Bronchial epithelial cell (primary cell): ENCODE measurements at regions not wholly inside any gene's neighbourhood (a gene's known extent, or its start where the extent isn't known, plus 50 kb on each side); places are given as distances from the start of the nearest gene placed in this dataset.

Source experiments
- DNase-seq: peaks from one replicate; pipeline ENCODE4 v3.0.0-alpha.2; 2010; ENCODE audit warnings: low read depth
- FAIRE-seq: peaks from 2 replicates; lab custom pipeline; 2011; peaks lifted over from hg19 to GRCh38; lab: Jason Lieb, UNC
- H3K27me3 ChIP-seq: 2 replicates; pipeline ENCODE4 v1.5.1; 2011; ENCODE audit warnings: low read length; ENCODE audit not compliant: control insufficient read depth, insufficient read depth
- H3K36me3 ChIP-seq: 2 replicates; pipeline ENCODE4 v1.5.1; 2011; ENCODE audit warnings: low read length; ENCODE audit not compliant: control insufficient read depth, insufficient read depth
- H3K4me3 ChIP-seq: 2 replicates; pipeline ENCODE4 v1.5.1; 2011; ENCODE audit warnings: mild to moderate bottlenecking, low read depth, low read length, control low read depth
- TF ChIP-seq, protein P1 (sequence below): IDR thresholded peaks from 2 replicates; pipeline ENCODE4 v1.5.1; 2011; ENCODE audit warnings: mild to moderate bottlenecking, moderate library complexity, low read length, control low read depth, inconsistent platforms; ENCODE audit not compliant: insufficient read depth, severe bottlenecking

DNA sequence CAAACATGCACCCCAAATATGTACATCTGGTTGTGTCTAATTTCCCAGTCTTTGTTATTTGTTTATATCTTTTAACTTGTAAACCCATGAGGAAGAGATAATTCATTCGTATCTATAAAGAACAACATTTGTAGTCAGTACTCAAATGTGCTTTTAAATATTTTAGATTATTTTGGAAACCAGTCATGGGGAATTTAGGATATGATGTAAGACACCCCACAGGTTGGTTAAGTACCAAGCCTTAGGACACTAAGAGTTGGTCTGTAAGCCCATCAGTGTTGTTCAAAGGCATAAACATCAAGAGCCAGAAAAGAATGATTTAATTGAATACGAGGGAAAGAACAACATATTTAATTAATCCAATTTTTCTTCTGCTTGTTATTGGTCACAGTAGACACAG, 421.1 kb upstream of the SEMA3C start:
- FAIRE-seq (no peak), DNase-seq (no peak)
- TF ChIP-seq, protein P1, sequence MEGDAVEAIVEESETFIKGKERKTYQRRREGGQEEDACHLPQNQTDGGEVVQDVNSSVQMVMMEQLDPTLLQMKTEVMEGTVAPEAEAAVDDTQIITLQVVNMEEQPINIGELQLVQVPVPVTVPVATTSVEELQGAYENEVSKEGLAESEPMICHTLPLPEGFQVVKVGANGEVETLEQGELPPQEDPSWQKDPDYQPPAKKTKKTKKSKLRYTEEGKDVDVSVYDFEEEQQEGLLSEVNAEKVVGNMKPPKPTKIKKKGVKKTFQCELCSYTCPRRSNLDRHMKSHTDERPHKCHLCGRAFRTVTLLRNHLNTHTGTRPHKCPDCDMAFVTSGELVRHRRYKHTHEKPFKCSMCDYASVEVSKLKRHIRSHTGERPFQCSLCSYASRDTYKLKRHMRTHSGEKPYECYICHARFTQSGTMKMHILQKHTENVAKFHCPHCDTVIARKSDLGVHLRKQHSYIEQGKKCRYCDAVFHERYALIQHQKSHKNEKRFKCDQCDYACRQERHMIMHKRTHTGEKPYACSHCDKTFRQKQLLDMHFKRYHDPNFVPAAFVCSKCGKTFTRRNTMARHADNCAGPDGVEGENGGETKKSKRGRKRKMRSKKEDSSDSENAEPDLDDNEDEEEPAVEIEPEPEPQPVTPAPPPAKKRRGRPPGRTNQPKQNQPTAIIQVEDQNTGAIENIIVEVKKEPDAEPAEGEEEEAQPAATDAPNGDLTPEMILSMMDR = no peak
- Histone ChIP-seq H3K27me3 (no peaks in the 10 kb centered on the region), H3K36me3 (no peaks in the 10 kb centered on the region), H3K4me3 (no peak overlapping the region)

DNA sequence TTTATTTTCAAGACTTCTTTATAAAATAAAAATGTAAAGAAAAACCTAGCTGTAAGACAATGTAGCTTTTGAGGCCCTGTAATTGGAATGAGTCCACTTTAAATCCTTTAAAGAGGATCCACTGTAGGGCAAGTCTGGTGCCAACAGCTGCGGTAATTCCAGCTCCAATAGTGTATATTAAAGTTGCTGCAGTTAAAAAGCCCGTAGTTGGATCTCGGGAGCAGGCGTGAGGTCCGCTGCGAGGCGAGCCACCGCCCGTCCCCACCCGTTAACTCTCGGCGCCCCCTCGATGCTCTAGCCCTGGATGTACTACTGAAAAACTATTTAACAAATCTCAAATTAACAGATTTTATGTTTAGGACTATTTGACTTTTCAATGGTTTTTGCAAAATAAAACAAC, 414.7 kb upstream of the SEMA3C start:
- DNase-seq (no peak), FAIRE-seq (no peak)
- H3K36me3 ChIP-seq = no peaks in the 10 kb centered on the region
- H3K4me3 ChIP-seq = no peak overlapping the region
- TF ChIP-seq, protein P1 = no peak
- H3K27me3 ChIP-seq = no peaks in the 10 kb centered on the region

DNA sequence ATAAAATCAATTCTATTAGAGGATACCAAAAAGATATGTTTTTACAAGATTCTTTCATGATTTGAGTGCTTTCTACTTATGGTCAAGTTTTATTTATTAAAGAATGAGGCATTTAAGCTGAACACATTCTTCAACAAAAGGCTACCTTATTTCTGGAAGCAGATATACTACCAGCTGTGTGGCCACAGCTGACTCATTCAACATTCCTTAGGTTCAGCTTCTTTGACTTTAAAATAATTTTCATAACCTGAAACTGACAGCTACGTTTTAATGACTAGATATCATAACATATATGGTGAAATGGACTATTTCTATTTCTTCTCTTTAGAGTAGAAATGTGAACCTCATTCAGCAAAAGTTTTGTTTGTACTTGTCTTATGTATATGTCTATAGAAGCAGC, 414.2 kb upstream of the SEMA3C start:
- Histone ChIP-seq H3K4me3 (no peak overlapping the region), H3K36me3 (no peaks in the 10 kb centered on the region), H3K27me3 (no peaks in the 10 kb centered on the region)
- TF ChIP-seq, protein P1 = no peak
- DNase-seq (peak; percentile 46), FAIRE-seq (no peak)

DNA sequence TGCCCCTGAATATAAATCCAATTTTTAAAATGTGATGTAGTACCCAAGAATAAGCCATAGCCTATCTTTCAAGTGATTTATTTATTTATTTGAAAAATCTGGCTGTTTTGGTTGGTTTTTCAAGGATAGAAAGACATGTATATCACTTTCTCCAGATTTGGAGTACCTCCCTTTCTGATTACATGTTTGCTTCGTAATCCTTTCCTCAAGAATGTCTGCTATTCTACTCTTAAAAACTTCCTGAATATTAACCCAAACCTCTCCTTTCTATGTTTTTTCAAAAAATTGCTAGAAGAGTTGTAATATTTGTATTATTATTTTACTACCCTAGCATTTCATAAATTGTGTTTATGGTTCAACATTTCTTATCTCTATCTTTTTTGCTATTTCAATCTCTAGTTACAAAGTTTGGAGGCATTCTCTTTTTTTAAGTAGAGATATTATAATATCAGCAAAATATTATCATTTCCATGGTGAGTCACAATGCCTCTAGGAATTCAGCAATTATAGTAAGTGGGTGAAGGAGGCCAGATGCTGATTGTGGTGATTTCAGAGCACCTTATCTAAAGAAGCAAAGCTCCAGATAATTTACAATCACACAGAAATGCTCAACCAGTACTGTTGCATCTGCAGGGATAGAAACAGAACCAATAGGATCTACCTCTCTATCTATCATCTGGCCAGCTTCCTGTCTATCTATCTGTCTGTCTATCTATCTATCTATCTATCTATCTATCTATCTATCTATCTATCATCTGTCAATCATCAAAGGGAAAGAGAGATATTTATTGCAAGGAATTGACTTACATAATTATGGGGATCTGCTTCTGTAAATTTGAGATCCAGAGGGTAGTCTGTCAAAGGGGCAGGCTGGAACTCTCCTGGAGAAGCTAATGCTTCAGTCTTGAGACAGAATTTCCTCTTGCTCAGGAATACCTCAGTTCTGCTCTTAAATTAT, 412.5 kb upstream of the SEMA3C start:
- TF ChIP-seq, protein P1 = no peak
- no peak for DNase-seq
- no peaks in the 10 kb centered on the region for H3K27me3 ChIP-seq
- no peaks in the 10 kb centered on the region for H3K36me3 ChIP-seq
- no peak for FAIRE-seq
- no peak overlapping the region for H3K4me3 ChIP-seq

DNA sequence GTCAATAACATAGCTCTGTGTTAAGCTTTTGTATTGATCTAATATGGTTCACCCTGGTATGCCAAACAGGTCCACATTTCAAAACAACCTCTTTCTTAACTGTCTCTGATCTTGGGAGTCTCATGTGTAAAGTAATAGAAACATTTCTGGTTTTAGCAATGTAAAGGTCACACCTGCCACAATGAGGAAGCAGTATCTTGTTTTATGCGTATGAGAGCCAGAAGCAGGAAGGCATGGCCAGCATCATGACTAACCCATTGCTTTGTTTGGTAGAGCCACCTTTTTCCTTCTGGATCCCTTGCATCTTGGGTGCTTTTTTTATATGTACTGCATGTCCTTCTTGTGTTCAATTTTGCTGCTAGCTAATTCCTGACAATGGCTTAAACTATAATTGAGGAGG, 411.3 kb upstream of the SEMA3C start:
- DNase-seq (no peak), FAIRE-seq (no peak)
- TF ChIP-seq, protein P1 = no peak
- no peaks in the 10 kb centered on the region for H3K36me3 ChIP-seq
- H3K27me3 ChIP-seq = no peaks in the 10 kb centered on the region
- no peak overlapping the region for H3K4me3 ChIP-seq
